HCT116 (cell line): ENCODE measurements at regions not wholly inside any gene's neighbourhood (a gene's known extent, or its start where the extent isn't known, plus 50 kb on each side); places are given as distances from the start of the nearest gene placed in this dataset.

Experiments
- ATAC-seq: fragments of 200-7000 bp; cut with Tn5 transposase; 2 replicates; pipeline ENCODE4 v1.9.1; 2020; ENCODE audit warnings: mild to moderate bottlenecking, moderate library complexity
- BruUV-seq: library from RNA; stranded (reverse); fragments of 400-500 nt; replicated peaks from 2 replicates; lab custom pipeline; 2021; lab: Mats Ljungman, UMichigan
- CTCF ChIA-PET: fragments of 300-600 bp; sonication (Branson Sonifier 250); formaldehyde crosslinking; loops from one replicate; lab custom pipeline; 2021; ENCODE audit warnings: antibody characterized with exemption; lab: Charles Lee
- POLR2A ChIA-PET: fragments of 300-600, 350-600 bp; sonication (Branson Sonifier 250); formaldehyde crosslinking; loops from one replicate; lab custom pipeline; 2021; ENCODE audit warnings: antibody characterized with exemption; lab: Charles Lee
- RAD21 ChIA-PET, 2 experiments: fragments of 300-600 bp; sonication (Branson Sonifier 250); formaldehyde crosslinking; loops; one replicate each; lab custom pipeline; 2023; ENCODE audit warnings: low total read pairs in 2 of 2; ENCODE audit not compliant: uncharacterized antibody in 2 of 2, unreplicated experiment in 2 of 2, low non-redundant PET in 1 of 2; lab: Charles Lee
- DNase-seq: peaks from one replicate; pipeline ENCODE4 v3.0.0-alpha.2; 2010; ENCODE audit warnings: low read depth, low spot score
- H2AFZ ChIP-seq: fragments of 200-600 bp; shearing (Covaris generic), sonication (generic); 2 replicates; pipeline ENCODE4 v1.6.1; 2017; ENCODE audit warnings: low read depth, mixed run types, mixed read lengths, antibody characterized with exemption, low read length; ENCODE audit not compliant: poor library complexity, severe bottlenecking
- H3K27ac ChIP-seq: 2 replicates; pipeline ENCODE4 v1.5.1; 2012; ENCODE audit warnings: low read depth, low read length
- H3K27me3 ChIP-seq: fragments of 200-600 bp; sonication (generic); 2 replicates; pipeline ENCODE4 v1.6.1; 2016; ENCODE audit warnings: mixed run types, low read length, mixed read lengths; ENCODE audit not compliant: insufficient read depth
- H3K36me3 ChIP-seq, 2 experiments: fragments of 200-500 bp in 1 of 2; fragments of 200-600 bp in 1 of 2; sonication (Bioruptor generic) in 1 of 2; sonication (generic) in 1 of 2; 2 replicates each; pipeline versions ENCODE4 v1.5.1 to v1.6.1; 2014 to 2016; ENCODE audit warnings: low read length in 2 of 2, inconsistent platforms in 1 of 2, mixed read lengths in 1 of 2, mixed run types in 1 of 2; ENCODE audit not compliant: insufficient read depth in 2 of 2, control insufficient read depth in 1 of 2
- H3K4me1 ChIP-seq, 2 experiments: fragments of 200-600 bp in 1 of 2; sonication (generic) in 1 of 2; 2 replicates each; pipeline versions ENCODE4 v1.5.1 to v1.6.1; 2012 to 2017; ENCODE audit warnings: low read length in 2 of 2, inconsistent platforms in 1 of 2, mild to moderate bottlenecking in 1 of 2, mixed read lengths in 1 of 2, mixed run types in 1 of 2, moderate library complexity in 1 of 2; ENCODE audit not compliant: insufficient read depth in 2 of 2, control insufficient read depth in 1 of 2
- H3K4me2 ChIP-seq: fragments of 200-600 bp; sonication (generic); 2 replicates; pipeline ENCODE4 v1.6.1; 2017; ENCODE audit warnings: mixed run types, low read length, mixed read lengths
- H3K4me3 ChIP-seq, 2 experiments: fragments of 200-600 bp in 1 of 2; sonication (generic) in 1 of 2; replicated peaks in 1 of 2; 2 replicates each; pipeline ENCODE4 v1.5.1; 2011 to 2016; ENCODE audit warnings: low read length in 2 of 2, control low read depth in 1 of 2, low read depth in 1 of 2, mild to moderate bottlenecking in 1 of 2, mixed read lengths in 1 of 2, mixed run types in 1 of 2
- H3K79me2 ChIP-seq: fragments of 200-600 bp; sonication (generic); 2 replicates; pipeline ENCODE4 v1.6.1; 2017; ENCODE audit warnings: mild to moderate bottlenecking, mixed run types, low read length, moderate library complexity, mixed read lengths; ENCODE audit not compliant: insufficient read depth
- H3K9ac ChIP-seq: fragments of 200-600 bp; sonication (generic); 2 replicates; pipeline ENCODE4 v1.6.1; 2016; ENCODE audit warnings: low read length, mixed read lengths
- H3K9me2 ChIP-seq: fragments of 200-600 bp; sonication (generic), shearing (Covaris generic); 2 replicates; pipeline ENCODE4 v1.6.1; 2017; ENCODE audit warnings: mixed run types, mild to moderate bottlenecking, moderate library complexity; ENCODE audit not compliant: insufficient read depth
- H3K9me3 ChIP-seq, 2 experiments: fragments of 200-500 bp in 1 of 2; fragments of 200-600 bp in 1 of 2; sonication (Bioruptor generic) in 1 of 2; sonication (generic) in 1 of 2; 2 replicates each; pipeline ENCODE4 v1.6.1; 2014 to 2017; ENCODE audit warnings: low read length in 2 of 2, mixed read lengths in 2 of 2, inconsistent platforms in 1 of 2, low read depth in 1 of 2, mild to moderate bottlenecking in 1 of 2, mixed run types in 1 of 2, moderate library complexity in 1 of 2; ENCODE audit not compliant: control insufficient read depth in 1 of 2, insufficient read depth in 1 of 2
- H4K20me1 ChIP-seq: fragments of 200-600 bp; sonication (generic), shearing (Covaris generic); 2 replicates; pipeline ENCODE4 v1.6.1; 2017; ENCODE audit warnings: mixed run types, mild to moderate bottlenecking, moderate library complexity; ENCODE audit not compliant: insufficient read depth
- ATF3 ChIP-seq: IDR thresholded peaks from 2 replicates; pipeline ENCODE4 v1.6.1; 2012
- EGR1 ChIP-seq: IDR thresholded peaks from 2 replicates; pipeline ENCODE4 v1.6.1; 2012; ENCODE audit warnings: low read depth
- FOSL1 ChIP-seq: IDR thresholded peaks from 2 replicates; pipeline ENCODE4 v1.6.1; 2012; ENCODE audit warnings: low read depth
- POLR2AphosphoS5 ChIP-seq: IDR thresholded peaks from 2 replicates; pipeline ENCODE4 v1.6.1; 2011; ENCODE audit warnings: mild to moderate bottlenecking, low read depth, low read length, moderate library complexity
- SP1 ChIP-seq: IDR thresholded peaks from 2 replicates; pipeline ENCODE4 v1.6.1; 2012; ENCODE audit warnings: low read depth
- TCF7L2 ChIP-seq: IDR thresholded peaks from 2 replicates; pipeline ENCODE4 v1.7.0; 2011; ENCODE audit warnings: borderline replicate concordance, inconsistent platforms; ENCODE audit not compliant: insufficient read depth, insufficient read length; ENCODE audit errors: extremely low read depth
- YY1 ChIP-seq: IDR thresholded peaks from 2 replicates; pipeline ENCODE4 v1.6.1; 2011; ENCODE audit warnings: low read length, low read depth, moderate library complexity, mild to moderate bottlenecking; ENCODE audit not compliant: insufficient replicate concordance; ENCODE audit errors: extremely low read depth
- ZBTB33 ChIP-seq: IDR thresholded peaks from 2 replicates; pipeline ENCODE4 v1.6.1; 2011; ENCODE audit warnings: mild to moderate bottlenecking, low read length, moderate library complexity; ENCODE audit not compliant: insufficient replicate concordance; ENCODE audit errors: extremely low read depth
- intact Hi-C: fragments of 100-400 bp; cut with micrococcal nuclease; formaldehyde crosslinking; loops from 2 replicates; pipeline ENCODE4 v1.10.0; 2022

GRCh38 chr2:120670771-120671480, 64.7 kb upstream of the GLI2 start:
- ATAC-seq (no peak), DNase-seq (no peak)
- Histone ChIP-seq H3K9ac (no peak overlapping the region), H3K4me3 (no peak overlapping the region), H3K27ac (no peak overlapping the region), H3K4me1 (peaks cover 6 to 24% of the 10 kb centered on the region in 2 experiments; a peak in 3 of 4 replicates), H2AFZ (no peak overlapping the region), H3K79me2 (no peaks in the 10 kb centered on the region), H3K27me3 (no peaks in the 10 kb centered on the region), H3K4me2 (no peak overlapping the region), H3K36me3 (no peaks in the 10 kb centered on the region), H3K9me3 (0 out of 4 replicates have a peak, but pooled peaks cover 0 to 5% of the 10 kb centered on the region in 2 experiments), H3K9me2 (no peaks in the 10 kb centered on the region), H4K20me1 (no peaks in the 10 kb centered on the region)
- no peak for TF ChIP-seq ATF3
- no peak for TF ChIP-seq YY1
- no peak for TF ChIP-seq ZBTB33
- TF ChIP-seq POLR2AphosphoS5, result no peak
- TF ChIP-seq TCF7L2, result no peak
- no peak for TF ChIP-seq FOSL1
- TF ChIP-seq EGR1, result no peak
- no peak for TF ChIP-seq SP1
- BruUV-seq, result no TSS peak
- ChIA-PET POLR2A (interaction anchor here (1.0 to 1.2 kb wide), 2 partner anchors 328 to 404 kb away, joined by 3 to 4 read pairs; no protein-coding TSS in a partner anchor), CTCF (interaction anchor here (2.1 kb wide), 1 partner anchor 328 kb away, joined by 5 read pairs; no protein-coding TSS in a partner anchor), RAD21 (no interaction called here)
- intact Hi-C loops, result no loop called here
